ENCODE measurements at regions not wholly inside any gene's neighbourhood (a gene's known extent, or its start where the extent isn't known, plus 50 kb on each side); places are given as distances from the start of the nearest gene placed in this dataset.

GRCh38 chr2:117308861-117309770 lies 505.4 kb upstream of the DDX18 start:
- no peak for TF ChIP-seq POLR2A (IDR thresholded peaks at IDR 0.05)
- TF ChIP-seq, protein P1, sequence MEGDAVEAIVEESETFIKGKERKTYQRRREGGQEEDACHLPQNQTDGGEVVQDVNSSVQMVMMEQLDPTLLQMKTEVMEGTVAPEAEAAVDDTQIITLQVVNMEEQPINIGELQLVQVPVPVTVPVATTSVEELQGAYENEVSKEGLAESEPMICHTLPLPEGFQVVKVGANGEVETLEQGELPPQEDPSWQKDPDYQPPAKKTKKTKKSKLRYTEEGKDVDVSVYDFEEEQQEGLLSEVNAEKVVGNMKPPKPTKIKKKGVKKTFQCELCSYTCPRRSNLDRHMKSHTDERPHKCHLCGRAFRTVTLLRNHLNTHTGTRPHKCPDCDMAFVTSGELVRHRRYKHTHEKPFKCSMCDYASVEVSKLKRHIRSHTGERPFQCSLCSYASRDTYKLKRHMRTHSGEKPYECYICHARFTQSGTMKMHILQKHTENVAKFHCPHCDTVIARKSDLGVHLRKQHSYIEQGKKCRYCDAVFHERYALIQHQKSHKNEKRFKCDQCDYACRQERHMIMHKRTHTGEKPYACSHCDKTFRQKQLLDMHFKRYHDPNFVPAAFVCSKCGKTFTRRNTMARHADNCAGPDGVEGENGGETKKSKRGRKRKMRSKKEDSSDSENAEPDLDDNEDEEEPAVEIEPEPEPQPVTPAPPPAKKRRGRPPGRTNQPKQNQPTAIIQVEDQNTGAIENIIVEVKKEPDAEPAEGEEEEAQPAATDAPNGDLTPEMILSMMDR (IDR thresholded peaks at IDR 0.05), result no peak

Measured in gastroesophageal sphincter (tissue), 3 donors.